ENCODE measurements at regions not wholly inside any gene's neighbourhood (a gene's known extent, or its start where the extent isn't known, plus 50 kb on each side); places are given as distances from the start of the nearest gene placed in this dataset.

- Histone ChIP-seq H3K27ac (no peak overlapping the region), H3K27me3 (replicated peaks; ENCODE audit: insufficient read depth) (no peaks in the 10 kb centered on the region), H3K4me1 (ENCODE audit: control insufficient read depth in 1 of 2, low read depth in 2 of 2) (no peaks in the 10 kb centered on the region), H3K4me3 (no peak overlapping the region), H3K36me3 (no peaks in the 10 kb centered on the region), H3K9me3 (no peaks in the 10 kb centered on the region)
- ATAC-seq (ENCODE audit: insufficient number of reproducible peaks, low FRiP score, low read depth) (no peak), DNase-seq (ENCODE audit: low spot score) (no peak)
- TF ChIP-seq CTCF (IDR thresholded peaks at IDR 0.05), result no peak
Measured at GRCh38 chr22:47357086-47357485, 594.6 kb downstream of the TBC1D22A start.

GRCh38 chr22:47356511-47357011 lies 594.1 kb downstream of the TBC1D22A start:
- Histone ChIP-seq H3K4me3 (no peak overlapping the region), H3K4me1 (ENCODE audit: control insufficient read depth in 1 of 2, low read depth in 2 of 2) (no peaks in the 10 kb centered on the region), H3K27me3 (replicated peaks; ENCODE audit: insufficient read depth) (no peaks in the 10 kb centered on the region), H3K9me3 (no peaks in the 10 kb centered on the region), H3K36me3 (no peaks in the 10 kb centered on the region), H3K27ac (no peak overlapping the region)
- no peak for DNase-seq (ENCODE audit: low spot score)
- TF ChIP-seq CTCF (IDR thresholded peaks at IDR 0.05), result no peak
- ATAC-seq (ENCODE audit: insufficient number of reproducible peaks, low FRiP score, low read depth), result no peak

GRCh38 chr22:47355776-47356510 lies 593.5 kb downstream of the TBC1D22A start:
- no peak for ATAC-seq (ENCODE audit: insufficient number of reproducible peaks, low FRiP score, low read depth)
- no peak for TF ChIP-seq CTCF (IDR thresholded peaks at IDR 0.05)
- Histone ChIP-seq H3K27ac (no peak overlapping the region), H3K27me3 (replicated peaks; ENCODE audit: insufficient read depth) (no peaks in the 10 kb centered on the region), H3K36me3 (no peaks in the 10 kb centered on the region), H3K4me1 (ENCODE audit: control insufficient read depth in 1 of 2, low read depth in 2 of 2) (no peaks in the 10 kb centered on the region), H3K9me3 (no peaks in the 10 kb centered on the region), H3K4me3 (no peak overlapping the region)
- DNase-seq (ENCODE audit: low spot score), result no peak

- H3K4me1 ChIP-seq (ENCODE audit: control insufficient read depth in 1 of 2, low read depth in 2 of 2), result no peaks in the 10 kb centered on the region
Measured at GRCh38 chr22:47355388-47355725, 592.9 kb downstream of the TBC1D22A start.

More at GRCh38 chr22:47355388-47355725, 592.9 kb downstream of the TBC1D22A start:
- no peak overlapping the region for H3K27ac ChIP-seq
- H3K9me3 ChIP-seq, result no peaks in the 10 kb centered on the region
- no peak for TF ChIP-seq CTCF (IDR thresholded peaks at IDR 0.05)
- H3K36me3 ChIP-seq, result no peaks in the 10 kb centered on the region
- no peak for DNase-seq (ENCODE audit: low spot score)
- H3K27me3 ChIP-seq (replicated peaks; ENCODE audit: insufficient read depth), result no peaks in the 10 kb centered on the region
- no peak overlapping the region for H3K4me3 ChIP-seq
- ATAC-seq (ENCODE audit: insufficient number of reproducible peaks, low FRiP score, low read depth), result no peak
